HCT116 (cell line): ENCODE measurements at regions not wholly inside any gene's neighbourhood (a gene's known extent, or its start where the extent isn't known, plus 50 kb on each side); places are given as distances from the start of the nearest gene placed in this dataset.

ENCODE experiments used
- ATAC-seq: fragments of 200-7000 bp; cut with Tn5 transposase; 2 replicates; pipeline ENCODE4 v1.9.1; 2020; ENCODE audit warnings: mild to moderate bottlenecking, moderate library complexity
- BruUV-seq: library from RNA; stranded (reverse); fragments of 400-500 nt; replicated peaks from 2 replicates; lab custom pipeline; 2021; lab: Mats Ljungman, UMichigan
- CTCF ChIA-PET: fragments of 300-600 bp; sonication (Branson Sonifier 250); formaldehyde crosslinking; loops from one replicate; lab custom pipeline; 2021; ENCODE audit warnings: antibody characterized with exemption; lab: Charles Lee
- POLR2A ChIA-PET: fragments of 300-600, 350-600 bp; sonication (Branson Sonifier 250); formaldehyde crosslinking; loops from one replicate; lab custom pipeline; 2021; ENCODE audit warnings: antibody characterized with exemption; lab: Charles Lee
- RAD21 ChIA-PET, 2 experiments: fragments of 300-600 bp; sonication (Branson Sonifier 250); formaldehyde crosslinking; loops; one replicate each; lab custom pipeline; 2023; ENCODE audit warnings: low total read pairs in 2 of 2; ENCODE audit not compliant: uncharacterized antibody in 2 of 2, unreplicated experiment in 2 of 2, low non-redundant PET in 1 of 2; lab: Charles Lee
- DNase-seq: peaks from one replicate; pipeline ENCODE4 v3.0.0-alpha.2; 2010; ENCODE audit warnings: low read depth, low spot score
- H2AFZ ChIP-seq: fragments of 200-600 bp; shearing (Covaris generic), sonication (generic); 2 replicates; pipeline ENCODE4 v1.6.1; 2017; ENCODE audit warnings: low read depth, mixed run types, mixed read lengths, antibody characterized with exemption, low read length; ENCODE audit not compliant: poor library complexity, severe bottlenecking
- H3K27ac ChIP-seq: 2 replicates; pipeline ENCODE4 v1.5.1; 2012; ENCODE audit warnings: low read depth, low read length
- H3K27me3 ChIP-seq: fragments of 200-600 bp; sonication (generic); 2 replicates; pipeline ENCODE4 v1.6.1; 2016; ENCODE audit warnings: mixed run types, low read length, mixed read lengths; ENCODE audit not compliant: insufficient read depth
- H3K36me3 ChIP-seq, 2 experiments: fragments of 200-500 bp in 1 of 2; fragments of 200-600 bp in 1 of 2; sonication (Bioruptor generic) in 1 of 2; sonication (generic) in 1 of 2; 2 replicates each; pipeline versions ENCODE4 v1.5.1 to v1.6.1; 2014 to 2016; ENCODE audit warnings: low read length in 2 of 2, inconsistent platforms in 1 of 2, mixed read lengths in 1 of 2, mixed run types in 1 of 2; ENCODE audit not compliant: insufficient read depth in 2 of 2, control insufficient read depth in 1 of 2
- H3K4me1 ChIP-seq, 2 experiments: fragments of 200-600 bp in 1 of 2; sonication (generic) in 1 of 2; 2 replicates each; pipeline versions ENCODE4 v1.5.1 to v1.6.1; 2012 to 2017; ENCODE audit warnings: low read length in 2 of 2, inconsistent platforms in 1 of 2, mild to moderate bottlenecking in 1 of 2, mixed read lengths in 1 of 2, mixed run types in 1 of 2, moderate library complexity in 1 of 2; ENCODE audit not compliant: insufficient read depth in 2 of 2, control insufficient read depth in 1 of 2
- H3K4me2 ChIP-seq: fragments of 200-600 bp; sonication (generic); 2 replicates; pipeline ENCODE4 v1.6.1; 2017; ENCODE audit warnings: mixed run types, low read length, mixed read lengths
- H3K4me3 ChIP-seq, 2 experiments: fragments of 200-600 bp in 1 of 2; sonication (generic) in 1 of 2; replicated peaks in 1 of 2; 2 replicates each; pipeline ENCODE4 v1.5.1; 2011 to 2016; ENCODE audit warnings: low read length in 2 of 2, control low read depth in 1 of 2, low read depth in 1 of 2, mild to moderate bottlenecking in 1 of 2, mixed read lengths in 1 of 2, mixed run types in 1 of 2
- H3K79me2 ChIP-seq: fragments of 200-600 bp; sonication (generic); 2 replicates; pipeline ENCODE4 v1.6.1; 2017; ENCODE audit warnings: mild to moderate bottlenecking, mixed run types, low read length, moderate library complexity, mixed read lengths; ENCODE audit not compliant: insufficient read depth
- H3K9ac ChIP-seq: fragments of 200-600 bp; sonication (generic); 2 replicates; pipeline ENCODE4 v1.6.1; 2016; ENCODE audit warnings: low read length, mixed read lengths
- H3K9me2 ChIP-seq: fragments of 200-600 bp; sonication (generic), shearing (Covaris generic); 2 replicates; pipeline ENCODE4 v1.6.1; 2017; ENCODE audit warnings: mixed run types, mild to moderate bottlenecking, moderate library complexity; ENCODE audit not compliant: insufficient read depth
- H3K9me3 ChIP-seq, 2 experiments: fragments of 200-500 bp in 1 of 2; fragments of 200-600 bp in 1 of 2; sonication (Bioruptor generic) in 1 of 2; sonication (generic) in 1 of 2; 2 replicates each; pipeline ENCODE4 v1.6.1; 2014 to 2017; ENCODE audit warnings: low read length in 2 of 2, mixed read lengths in 2 of 2, inconsistent platforms in 1 of 2, low read depth in 1 of 2, mild to moderate bottlenecking in 1 of 2, mixed run types in 1 of 2, moderate library complexity in 1 of 2; ENCODE audit not compliant: control insufficient read depth in 1 of 2, insufficient read depth in 1 of 2
- H4K20me1 ChIP-seq: fragments of 200-600 bp; sonication (generic), shearing (Covaris generic); 2 replicates; pipeline ENCODE4 v1.6.1; 2017; ENCODE audit warnings: mixed run types, mild to moderate bottlenecking, moderate library complexity; ENCODE audit not compliant: insufficient read depth
- CEBPB ChIP-seq: IDR thresholded peaks from 2 replicates; pipeline ENCODE4 v1.6.1; 2012; ENCODE audit warnings: low read depth
- ELF1 ChIP-seq: IDR thresholded peaks from 2 replicates; pipeline ENCODE4 v1.6.1; 2012; ENCODE audit warnings: low read depth, borderline replicate concordance
- EZH2 ChIP-seq: fragments of 200-600 bp; sonication (generic); IDR thresholded peaks from 2 replicates; pipeline ENCODE4 v1.6.1; 2017; ENCODE audit warnings: antibody characterized with exemption, mixed run types
- POLR2AphosphoS5 ChIP-seq: IDR thresholded peaks from 2 replicates; pipeline ENCODE4 v1.6.1; 2011; ENCODE audit warnings: mild to moderate bottlenecking, low read depth, low read length, moderate library complexity
- RAD21 ChIP-seq: IDR thresholded peaks from 2 replicates; pipeline ENCODE4 v1.6.1; 2012; ENCODE audit warnings: low read depth, mild to moderate bottlenecking
- SP1 ChIP-seq: IDR thresholded peaks from 2 replicates; pipeline ENCODE4 v1.6.1; 2012; ENCODE audit warnings: low read depth
- SRF ChIP-seq: IDR thresholded peaks from 2 replicates; pipeline ENCODE4 v1.6.1; 2012; ENCODE audit warnings: low read depth
- ZFX ChIP-seq: fragments of 450-650 bp; IDR thresholded peaks from 2 replicates; pipeline ENCODE4 v1.6.1; 2017
- intact Hi-C: fragments of 100-400 bp; cut with micrococcal nuclease; formaldehyde crosslinking; loops from 2 replicates; pipeline ENCODE4 v1.10.0; 2022

GRCh38 chr18:60153376-60153775, 219.2 kb downstream of the MC4R start:
- H3K4me1 ChIP-seq = no peaks in the 10 kb centered on the region
- CTCF ChIA-PET = no interaction called here
- intact Hi-C loops = no loop called here
- no peak overlapping the region for H3K4me3 ChIP-seq
- no peak overlapping the region for H3K27ac ChIP-seq
- H3K4me2 ChIP-seq = no peak overlapping the region
- RAD21 ChIA-PET = no interaction called here
- BruUV-seq = no TSS peak
- no peak overlapping the region for H3K9ac ChIP-seq
- ATAC-seq (no peak), DNase-seq (no peak)
- no peaks in the 10 kb centered on the region for H3K9me3 ChIP-seq
- POLR2A ChIA-PET = no interaction called here
- H3K79me2 ChIP-seq = no peaks in the 10 kb centered on the region
- no peaks in the 10 kb centered on the region for H3K9me2 ChIP-seq
- H3K27me3 ChIP-seq = no peaks in the 10 kb centered on the region
- H2AFZ ChIP-seq = no peak overlapping the region
- H4K20me1 ChIP-seq = no peaks in the 10 kb centered on the region
- H3K36me3 ChIP-seq = no peaks in the 10 kb centered on the region
- no peak for TF ChIP-seq RAD21
- no peak for TF ChIP-seq CEBPB
- TF ChIP-seq SP1 = no peak

- DNase-seq (no peak), ATAC-seq (no peak)
- H2AFZ ChIP-seq = no peak overlapping the region
- no peak overlapping the region for H3K4me2 ChIP-seq
- H3K9me3 ChIP-seq = no peaks in the 10 kb centered on the region
- CTCF ChIA-PET = no interaction called here
- POLR2A ChIA-PET = no interaction called here
- no peak overlapping the region for H3K27ac ChIP-seq
- intact Hi-C loops = no loop called here
- no peak overlapping the region for H3K4me3 ChIP-seq
- no peaks in the 10 kb centered on the region for H3K36me3 ChIP-seq
- no peaks in the 10 kb centered on the region for H3K4me1 ChIP-seq
- H3K27me3 ChIP-seq = no peaks in the 10 kb centered on the region
- TF ChIP-seq POLR2AphosphoS5 (no peak), SRF (no peak), ZFX (no peak), ELF1 (no peak), EZH2 (no peak), SP1 (no peak)
- no peaks in the 10 kb centered on the region for H3K9me2 ChIP-seq
- H4K20me1 ChIP-seq = no peaks in the 10 kb centered on the region
- RAD21 ChIA-PET = no interaction called here
- H3K79me2 ChIP-seq = no peaks in the 10 kb centered on the region
- no peak overlapping the region for H3K9ac ChIP-seq
- BruUV-seq = no TSS peak
Observed at GRCh38 chr18:60149316-60149715, 223.3 kb downstream of the MC4R start.
